ENCODE measurements at regions not wholly inside any gene's neighbourhood (a gene's known extent, or its start where the extent isn't known, plus 50 kb on each side); places are given as distances from the start of the nearest gene placed in this dataset.
"Not testable (repeated sequence)": the region's sequence is repeated elsewhere in the genome, so short reads cannot be mapped to it uniquely, and the experiment has no call there.

GRCh38 chr12:111150921-111151840 is 217.7 kb downstream of the PHETA1 start:
- DNase-seq: no peak

- no peak for DNase-seq
Measured at GRCh38 chr12:111150360-111150759, 218.5 kb downstream of the PHETA1 start.

GRCh38 chr12:111149299-111149698 is 219.6 kb downstream of the PHETA1 start:
- DNase-seq: no peak

GRCh38 chr12:111148005-111148404 is 220.9 kb downstream of the PHETA1 start:
- DNase-seq: no peak

GRCh38 chr12:111143271-111143670 is 222.9 kb upstream of the MYL2 start:
- no peak for DNase-seq

GRCh38 chr12:111141205-111141604 is 220.8 kb upstream of the MYL2 start:
- DNase-seq: no peak

- DNase-seq: no peak
Measured at GRCh38 chr12:111138016-111138415, 217.6 kb upstream of the MYL2 start.

GRCh38 chr12:111135293-111135832 is 215.0 kb upstream of the MYL2 start:
- no peak for DNase-seq

GRCh38 chr12:111130336-111130735 is 210.0 kb upstream of the MYL2 start:
- DNase-seq: no peak

GRCh38 chr12:111129149-111129767 is 208.9 kb upstream of the MYL2 start:
- DNase-seq: no peak

- no peak for DNase-seq
Measured at GRCh38 chr12:111126331-111126730, 206.0 kb upstream of the MYL2 start.

- DNase-seq: no peak
Measured at GRCh38 chr12:111124183-111124582, 203.8 kb upstream of the MYL2 start.

- no peak for DNase-seq
Measured at GRCh38 chr12:111123390-111123789, 203.0 kb upstream of the MYL2 start.

- no peak for DNase-seq
Measured at GRCh38 chr12:111122458-111122878, 202.1 kb upstream of the MYL2 start.

- no peak for DNase-seq
Measured at GRCh38 chr12:111121840-111122239, 201.5 kb upstream of the MYL2 start.

- DNase-seq: no peak
Measured at GRCh38 chr12:111120578-111120977, 200.2 kb upstream of the MYL2 start.

GRCh38 chr12:111117017-111117416 is 196.6 kb upstream of the MYL2 start:
- no peak for DNase-seq

GRCh38 chr12:111113313-111113712 is 192.9 kb upstream of the MYL2 start:
- not testable (repeated sequence) for DNase-seq

- DNase-seq: no peak
Measured at GRCh38 chr12:111112311-111113098, 192.1 kb upstream of the MYL2 start.

- no peak for DNase-seq
Measured at GRCh38 chr12:111111681-111112080, 191.3 kb upstream of the MYL2 start.

- DNase-seq: no peak
Measured at GRCh38 chr12:111110556-111110955, 190.2 kb upstream of the MYL2 start.

- DNase-seq: no peak
Measured at GRCh38 chr12:111108726-111109125, 188.3 kb upstream of the MYL2 start.

Data from stimulated activated CD8-positive, alpha-beta memory T cell treated with anti-CD3 and anti-CD28 coated beads, Interleukin-4, amount 100 ng/mL, for 48 hours (primary cell).